Stimulated activated CD4-positive, alpha-beta T cell treated with anti-CD3 and anti-CD28 coated beads, Interleukin-4, amount 100 ng/mL, for 24 hours (primary cell): ENCODE measurements at regions not wholly inside any gene's neighbourhood (a gene's known extent, or its start where the extent isn't known, plus 50 kb on each side); places are given as distances from the start of the nearest gene placed in this dataset.
"Not testable (repeated sequence)": the region's sequence is repeated elsewhere in the genome, so short reads cannot be mapped to it uniquely, and the experiment has no call there.

ENCODE experiments used
- DNase-seq: peaks from one replicate; pipeline ENCODE4 v3.0.0-alpha.2; 2020

GRCh38 chr10:64363687-64364086 lies 842.5 kb downstream of the REEP3 start:
- DNase-seq: no peak

GRCh38 chr10:64365663-64366062 lies 844.5 kb downstream of the REEP3 start:
- no peak for DNase-seq

GRCh38 chr10:64368298-64368697 lies 847.1 kb downstream of the REEP3 start:
- DNase-seq: no peak

- no peak for DNase-seq
These were observed 848.9 kb downstream of the REEP3 start for GRCh38 chr10:64369885-64370773.

- no peak for DNase-seq
These were observed 853.1 kb downstream of the REEP3 start for GRCh38 chr10:64374346-64374745.

GRCh38 chr10:64376167-64376566 lies 855.0 kb downstream of the REEP3 start:
- no peak for DNase-seq

- DNase-seq: no peak
These were observed 858.7 kb downstream of the REEP3 start for GRCh38 chr10:64379898-64380297.

- no peak for DNase-seq
These were observed 864.2 kb downstream of the REEP3 start for GRCh38 chr10:64385355-64385754.

GRCh38 chr10:64394744-64395143 lies 873.5 kb downstream of the REEP3 start:
- DNase-seq: no peak

GRCh38 chr10:64396105-64396708 lies 875.0 kb downstream of the REEP3 start:
- no peak for DNase-seq

- DNase-seq: no peak
These were observed 875.9 kb downstream of the REEP3 start for GRCh38 chr10:64397125-64397524.

- DNase-seq: no peak
These were observed 887.4 kb downstream of the REEP3 start for GRCh38 chr10:64408391-64409183.

- DNase-seq: no peak
These were observed 888.1 kb downstream of the REEP3 start for GRCh38 chr10:64409349-64409748.

GRCh38 chr10:64416011-64416410 lies 894.8 kb downstream of the REEP3 start:
- DNase-seq: no peak

- DNase-seq: no peak
These were observed 898.3 kb downstream of the REEP3 start for GRCh38 chr10:64419461-64419860.

GRCh38 chr10:64426745-64427144 lies 905.5 kb downstream of the REEP3 start:
- DNase-seq: no peak

- DNase-seq: no peak
These were observed 909.6 kb downstream of the REEP3 start for GRCh38 chr10:64430690-64431323.

- DNase-seq: not testable (repeated sequence)
These were observed 920.7 kb downstream of the REEP3 start for GRCh38 chr10:64441872-64442271.

GRCh38 chr10:64444163-64444562 lies 923.0 kb downstream of the REEP3 start:
- no peak for DNase-seq

GRCh38 chr10:64444564-64444963 lies 923.4 kb downstream of the REEP3 start:
- DNase-seq: no peak

GRCh38 chr10:64449603-64450002 lies 928.4 kb downstream of the REEP3 start:
- DNase-seq: no peak

- no peak for DNase-seq
These were observed 929.1 kb downstream of the REEP3 start for GRCh38 chr10:64450312-64450711.

- DNase-seq: no peak
These were observed 933.8 kb downstream of the REEP3 start for GRCh38 chr10:64454962-64455361.
